ENCODE measurements at regions not wholly inside any gene's neighbourhood (a gene's known extent, or its start where the extent isn't known, plus 50 kb on each side); places are given as distances from the start of the nearest gene placed in this dataset.

GRCh38 chr11:45518141-45518832 lies 147.1 kb downstream of the CHST1 start:
- H3K36me3 ChIP-seq, result no peaks in the 10 kb centered on the region
- no peak for TF ChIP-seq CTCF (IDR thresholded peaks at IDR 0.05)
- no peaks in the 10 kb centered on the region for H3K27me3 ChIP-seq
- ATAC-seq (no peak), DNase-seq (no peak)
- no peak overlapping the region for H3K4me3 ChIP-seq
- no peaks in the 10 kb centered on the region for H3K4me1 ChIP-seq
- H3K27ac ChIP-seq, result no peak overlapping the region
- no peaks in the 10 kb centered on the region for H3K9me3 ChIP-seq
- intact Hi-C loops (cut with DNase I), result no loop called here

- intact Hi-C loops (cut with DNase I), result no loop called here
- Histone ChIP-seq H3K9me3 (no peaks in the 10 kb centered on the region), H3K27me3 (no peaks in the 10 kb centered on the region), H3K27ac (no peak overlapping the region), H3K4me3 (no peak overlapping the region), H3K4me1 (no peaks in the 10 kb centered on the region), H3K36me3 (no peaks in the 10 kb centered on the region)
- DNase-seq (no peak), ATAC-seq (no peak)
- TF ChIP-seq CTCF (IDR thresholded peaks at IDR 0.05), result no peak
These were observed 148.2 kb downstream of the CHST1 start for GRCh38 chr11:45517171-45517770.

- Histone ChIP-seq H3K27ac (no peak overlapping the region), H3K9me3 (no peaks in the 10 kb centered on the region), H3K36me3 (no peaks in the 10 kb centered on the region), H3K4me1 (no peaks in the 10 kb centered on the region), H3K27me3 (no peaks in the 10 kb centered on the region), H3K4me3 (no peak overlapping the region)
- intact Hi-C loops (cut with DNase I), result no loop called here
- peak; percentile 25 for ATAC-seq
- DNase-seq, result no peak
- no peak for TF ChIP-seq CTCF (IDR thresholded peaks at IDR 0.05)
These were observed 151.5 kb downstream of the CHST1 start for GRCh38 chr11:45513821-45514340.

- no peak for DNase-seq
- Histone ChIP-seq H3K4me1 (no peaks in the 10 kb centered on the region), H3K4me3 (no peak overlapping the region), H3K27ac (no peak overlapping the region), H3K9me3 (no peaks in the 10 kb centered on the region), H3K27me3 (peaks cover 5% of the 10 kb centered on the region), H3K36me3 (no peaks in the 10 kb centered on the region)
- TF ChIP-seq CTCF (IDR thresholded peaks at IDR 0.05), result no peak
- no peak for ATAC-seq
- intact Hi-C loops (cut with DNase I), result no loop called here
These were observed 152.8 kb downstream of the CHST1 start for GRCh38 chr11:45512471-45513148.

- H3K4me1 ChIP-seq, result no peaks in the 10 kb centered on the region
- TF ChIP-seq CTCF (IDR thresholded peaks at IDR 0.05), result no peak
- DNase-seq (no peak), ATAC-seq (no peak)
- no peaks in the 10 kb centered on the region for H3K36me3 ChIP-seq
- no peaks in the 10 kb centered on the region for H3K9me3 ChIP-seq
- peaks cover 5% of the 10 kb centered on the region for H3K27me3 ChIP-seq
- intact Hi-C loops (cut with DNase I), result no loop called here
- no peak overlapping the region for H3K4me3 ChIP-seq
- H3K27ac ChIP-seq, result no peak overlapping the region
These were observed 153.9 kb downstream of the CHST1 start for GRCh38 chr11:45511566-45511965.
